Testis (tissue), 2 donors: ENCODE measurements at regions not wholly inside any gene's neighbourhood (a gene's known extent, or its start where the extent isn't known, plus 50 kb on each side); places are given as distances from the start of the nearest gene placed in this dataset.

Experiments used
- DNase-seq: peaks from one replicate; pipeline ENCODE4 v3.0.0-alpha.2; 2019
- H3K27ac ChIP-seq, 2 donors: fragments of 200-600 bp; sonication (generic); one replicate each; pipeline ENCODE4 v1.5.1; 2019
- H3K27me3 ChIP-seq: fragments of 200-600 bp; sonication (generic); one replicate; pipeline ENCODE4 v1.5.1; 2019
- H3K36me3 ChIP-seq: fragments of 200-600 bp; sonication (generic); one replicate; pipeline ENCODE4 v1.5.1; 2017; ENCODE audit warnings: low read depth; ENCODE audit errors: missing control alignments
- H3K4me1 ChIP-seq: fragments of 200-600 bp; sonication (generic); one replicate; pipeline ENCODE4 v1.5.1; 2019
- H3K4me3 ChIP-seq, 2 donors: fragments of 200-600 bp; sonication (generic); one replicate each; pipeline ENCODE4 v1.5.1; 2017 to 2019
- H3K9me3 ChIP-seq: fragments of 200-600 bp; sonication (generic); one replicate; pipeline ENCODE4 v1.5.1; 2017
- POLR2A ChIP-seq: fragments of 450-650 bp; IDR thresholded peaks from one replicate; pipeline ENCODE4 v1.6.1; 2017; ENCODE audit warnings: antibody characterized with exemption, mild to moderate bottlenecking, moderate library complexity
- WGBS, 2 donors: methylation state at CpG; one replicate each; pipeline ENCODE4 v1.1.5; 2018; 5-methylcytosine and 5-hydroxymethylcytosine counted together
- intact Hi-C: fragments of 100-400 bp; cut with DNase I; formaldehyde crosslinking; loops from one replicate; pipeline ENCODE4 v1.15.1; 2023; ENCODE audit warnings: low total_unique reads
- TF ChIP-seq, protein P1 (sequence below), 3 experiments: fragments of 450-650 bp in 2 of 3; fragments of 200-600 bp in 1 of 3; sonication (generic) in 1 of 3; IDR thresholded peaks; one replicate each; pipeline ENCODE4 v1.5.1; 2016 to 2019; ENCODE audit warnings: antibody characterized with exemption in 3 of 3, mild to moderate bottlenecking in 2 of 3, moderate library complexity in 1 of 3

- WGBS, 2 donors: 72 to 85% methylated on average over 2 of the region's 2 CpGs
- Histone ChIP-seq H3K9me3 (no peaks in the 10 kb centered on the region), H3K27ac (no peak overlapping the region), H3K36me3 (no peaks in the 10 kb centered on the region), H3K4me1 (no peaks in the 10 kb centered on the region), H3K27me3 (no peaks in the 10 kb centered on the region), H3K4me3 (no peak overlapping the region)
- TF ChIP-seq, protein P1, sequence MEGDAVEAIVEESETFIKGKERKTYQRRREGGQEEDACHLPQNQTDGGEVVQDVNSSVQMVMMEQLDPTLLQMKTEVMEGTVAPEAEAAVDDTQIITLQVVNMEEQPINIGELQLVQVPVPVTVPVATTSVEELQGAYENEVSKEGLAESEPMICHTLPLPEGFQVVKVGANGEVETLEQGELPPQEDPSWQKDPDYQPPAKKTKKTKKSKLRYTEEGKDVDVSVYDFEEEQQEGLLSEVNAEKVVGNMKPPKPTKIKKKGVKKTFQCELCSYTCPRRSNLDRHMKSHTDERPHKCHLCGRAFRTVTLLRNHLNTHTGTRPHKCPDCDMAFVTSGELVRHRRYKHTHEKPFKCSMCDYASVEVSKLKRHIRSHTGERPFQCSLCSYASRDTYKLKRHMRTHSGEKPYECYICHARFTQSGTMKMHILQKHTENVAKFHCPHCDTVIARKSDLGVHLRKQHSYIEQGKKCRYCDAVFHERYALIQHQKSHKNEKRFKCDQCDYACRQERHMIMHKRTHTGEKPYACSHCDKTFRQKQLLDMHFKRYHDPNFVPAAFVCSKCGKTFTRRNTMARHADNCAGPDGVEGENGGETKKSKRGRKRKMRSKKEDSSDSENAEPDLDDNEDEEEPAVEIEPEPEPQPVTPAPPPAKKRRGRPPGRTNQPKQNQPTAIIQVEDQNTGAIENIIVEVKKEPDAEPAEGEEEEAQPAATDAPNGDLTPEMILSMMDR (IDR thresholded peaks at IDR 0.05): no peak
- no peak for TF ChIP-seq POLR2A
- intact Hi-C loops: no loop called here
- DNase-seq: no peak
Measured at GRCh38 chr6:121873595-121873994, 438.1 kb downstream of the GJA1 start.

- intact Hi-C loops: no loop called here
- H3K4me3 ChIP-seq: no peak overlapping the region
- H3K27me3 ChIP-seq: no peaks in the 10 kb centered on the region
Measured at GRCh38 chr6:121876721-121877120, 441.3 kb downstream of the GJA1 start.

GRCh38 chr6:121879149-121879548, 443.7 kb downstream of the GJA1 start:
- Histone ChIP-seq H3K27ac (no peak overlapping the region), H3K9me3 (no peaks in the 10 kb centered on the region), H3K27me3 (no peaks in the 10 kb centered on the region), H3K36me3 (no peaks in the 10 kb centered on the region), H3K4me3 (no peak overlapping the region), H3K4me1 (no peaks in the 10 kb centered on the region)
- no peak for TF ChIP-seq POLR2A
- TF ChIP-seq, protein P1 (IDR thresholded peaks at IDR 0.05): no peak
- WGBS, 2 donors: 70 to 80% methylated on average over 1 of the region's 1 CpG
- no peak for DNase-seq
- intact Hi-C loops: no loop called here

More at GRCh38 chr6:121876721-121877120, 441.3 kb downstream of the GJA1 start:
- Histone ChIP-seq H3K4me1 (no peaks in the 10 kb centered on the region), H3K27ac (no peak overlapping the region), H3K9me3 (no peaks in the 10 kb centered on the region), H3K36me3 (no peaks in the 10 kb centered on the region)
- TF ChIP-seq POLR2A: no peak
- TF ChIP-seq, protein P1 (IDR thresholded peaks at IDR 0.05): no peak
- no peak for DNase-seq

GRCh38 chr6:121880831-121881230, 445.4 kb downstream of the GJA1 start:
- H3K27me3 ChIP-seq: no peaks in the 10 kb centered on the region
- intact Hi-C loops: no loop called here
- TF ChIP-seq, protein P1 (IDR thresholded peaks at IDR 0.05): no peak
- TF ChIP-seq POLR2A: no peak
- no peaks in the 10 kb centered on the region for H3K36me3 ChIP-seq
- no peak for DNase-seq
- no peaks in the 10 kb centered on the region for H3K9me3 ChIP-seq
- H3K4me3 ChIP-seq: no peak overlapping the region
- H3K4me1 ChIP-seq: no peaks in the 10 kb centered on the region
- no peak overlapping the region for H3K27ac ChIP-seq

GRCh38 chr6:121881974-121882667, 446.7 kb downstream of the GJA1 start:
- intact Hi-C loops: no loop called here
- Histone ChIP-seq H3K9me3 (no peaks in the 10 kb centered on the region), H3K27ac (no peak overlapping the region), H3K4me1 (no peaks in the 10 kb centered on the region), H3K27me3 (no peaks in the 10 kb centered on the region), H3K4me3 (no peak overlapping the region), H3K36me3 (no peaks in the 10 kb centered on the region)
- DNase-seq: no peak
- WGBS, 2 donors: 95 to 100% methylated on average over 2 of the region's 2 CpGs
- no peak for TF ChIP-seq POLR2A
- TF ChIP-seq, protein P1 (IDR thresholded peaks at IDR 0.05): no peak
